Fibroblast of lung (primary cell): ENCODE measurements at regions not wholly inside any gene's neighbourhood (a gene's known extent, or its start where the extent isn't known, plus 50 kb on each side); places are given as distances from the start of the nearest gene placed in this dataset.

Experiments
- DNase-seq, 2 donors: peaks; one replicate each; pipeline versions ENCODE4 v3.0.0 to v3.0.0-alpha.2; 2010; ENCODE audit warnings: low read depth in 2 of 2
- H2AFZ ChIP-seq: 2 replicates; pipeline ENCODE4 v1.5.1; 2012; ENCODE audit warnings: low read length, control low read depth, inconsistent platforms
- H3K27ac ChIP-seq: 2 replicates; pipeline ENCODE4 v1.5.1; 2011; ENCODE audit warnings: low read length, control low read depth; ENCODE audit not compliant: insufficient read depth
- H3K27me3 ChIP-seq: 2 replicates; pipeline ENCODE4 v1.5.1; 2011; ENCODE audit warnings: mild to moderate bottlenecking, low read length; ENCODE audit not compliant: control insufficient read depth, insufficient read depth
- H3K36me3 ChIP-seq: 2 replicates; pipeline ENCODE4 v1.5.1; 2011; ENCODE audit warnings: low read length; ENCODE audit not compliant: control insufficient read depth, insufficient read depth
- H3K4me1 ChIP-seq: 2 replicates; pipeline ENCODE4 v1.5.1; 2011; ENCODE audit warnings: low read length; ENCODE audit not compliant: control insufficient read depth, insufficient read depth; ENCODE audit errors: extremely low read depth
- H3K4me2 ChIP-seq: 2 replicates; pipeline ENCODE4 v1.5.1; 2011; ENCODE audit warnings: low read length, control low read depth; ENCODE audit not compliant: insufficient read depth; ENCODE audit errors: extremely low read depth
- H3K4me3 ChIP-seq, 4 experiments: fragments of 200-600 bp in 1 of 4; sonication (generic) in 1 of 4; replicated peaks in 1 of 4; 2 replicates each; pipeline ENCODE4 v1.5.1; 2011 to 2016; ENCODE audit warnings: low read length in 4 of 4, low read depth in 3 of 4, mild to moderate bottlenecking in 3 of 4, control low read depth in 2 of 4, inconsistent platforms in 1 of 4, mixed read lengths in 1 of 4; ENCODE audit not compliant: insufficient read depth in 1 of 4; ENCODE audit errors: control extremely low read depth in 1 of 4
- H3K79me2 ChIP-seq: 2 replicates; pipeline ENCODE4 v1.5.1; 2012; ENCODE audit warnings: mild to moderate bottlenecking, low read length, inconsistent platforms; ENCODE audit not compliant: control insufficient read depth, insufficient read depth
- H3K9ac ChIP-seq: 2 replicates; pipeline ENCODE4 v1.5.1; 2011; ENCODE audit warnings: mild to moderate bottlenecking, low read length, control low read depth; ENCODE audit not compliant: insufficient read depth
- H3K9me3 ChIP-seq: 2 replicates; pipeline ENCODE4 v1.5.1; 2012; ENCODE audit warnings: low read depth, low read length; ENCODE audit not compliant: control insufficient read depth, insufficient read depth
- H4K20me1 ChIP-seq: 2 replicates; pipeline ENCODE4 v1.5.1; 2011; ENCODE audit warnings: low read length; ENCODE audit not compliant: control insufficient read depth, insufficient read depth; ENCODE audit errors: extremely low read depth
- EZH2 ChIP-seq: IDR thresholded peaks from 2 replicates; pipeline ENCODE4 v1.5.1; 2012; ENCODE audit warnings: low read length, control low read depth, mild to moderate bottlenecking; ENCODE audit errors: missing control alignments
- TF ChIP-seq, protein P1 (sequence below), 2 donors: IDR thresholded peaks in 1 of 2; conservative IDR thresholded peaks in 1 of 2; 1 replicate in 1 of 2; 2 replicates in 1 of 2; pipeline ENCODE4 v1.5.1; 2011 to 2012; ENCODE audit warnings: low read length in 2 of 2, control low read depth in 1 of 2, inconsistent platforms in 1 of 2, low read depth in 1 of 2, mild to moderate bottlenecking in 1 of 2

DNA sequence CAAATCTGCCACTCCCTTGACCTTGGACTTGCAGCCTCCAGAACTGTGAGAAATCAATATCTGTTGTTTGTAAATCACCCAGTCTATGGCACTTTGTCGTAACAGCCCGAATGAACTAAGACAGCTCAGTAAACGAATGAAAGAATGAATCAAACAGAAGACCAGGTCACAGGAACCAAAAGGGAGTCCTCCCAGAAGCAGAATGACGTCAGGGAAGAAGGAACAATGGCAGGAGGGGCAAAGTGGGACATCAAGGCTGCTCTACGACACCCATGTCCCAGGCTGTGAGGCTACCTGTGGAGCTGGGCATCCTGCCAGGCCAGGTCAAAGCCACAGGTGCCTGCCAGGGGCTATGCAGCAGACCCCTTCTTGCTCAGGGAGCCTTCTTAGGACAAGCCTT, 267.2 kb upstream of the PFKP start:
- H4K20me1 ChIP-seq = no peaks in the 10 kb centered on the region
- no peak for DNase-seq
- no peaks in the 10 kb centered on the region for H3K27me3 ChIP-seq
- H3K9ac ChIP-seq = no peak overlapping the region
- no peak for TF ChIP-seq EZH2
- TF ChIP-seq, protein P1, sequence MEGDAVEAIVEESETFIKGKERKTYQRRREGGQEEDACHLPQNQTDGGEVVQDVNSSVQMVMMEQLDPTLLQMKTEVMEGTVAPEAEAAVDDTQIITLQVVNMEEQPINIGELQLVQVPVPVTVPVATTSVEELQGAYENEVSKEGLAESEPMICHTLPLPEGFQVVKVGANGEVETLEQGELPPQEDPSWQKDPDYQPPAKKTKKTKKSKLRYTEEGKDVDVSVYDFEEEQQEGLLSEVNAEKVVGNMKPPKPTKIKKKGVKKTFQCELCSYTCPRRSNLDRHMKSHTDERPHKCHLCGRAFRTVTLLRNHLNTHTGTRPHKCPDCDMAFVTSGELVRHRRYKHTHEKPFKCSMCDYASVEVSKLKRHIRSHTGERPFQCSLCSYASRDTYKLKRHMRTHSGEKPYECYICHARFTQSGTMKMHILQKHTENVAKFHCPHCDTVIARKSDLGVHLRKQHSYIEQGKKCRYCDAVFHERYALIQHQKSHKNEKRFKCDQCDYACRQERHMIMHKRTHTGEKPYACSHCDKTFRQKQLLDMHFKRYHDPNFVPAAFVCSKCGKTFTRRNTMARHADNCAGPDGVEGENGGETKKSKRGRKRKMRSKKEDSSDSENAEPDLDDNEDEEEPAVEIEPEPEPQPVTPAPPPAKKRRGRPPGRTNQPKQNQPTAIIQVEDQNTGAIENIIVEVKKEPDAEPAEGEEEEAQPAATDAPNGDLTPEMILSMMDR (conservative IDR thresholded peaks at IDR 0.05 in 1 of 2, IDR thresholded peaks at IDR 0.05 in 1 of 2; ENCODE audit: low read depth in 1 of 2, low read length in 2 of 2) = no peak
- H3K27ac ChIP-seq = no peak overlapping the region
- H3K9me3 ChIP-seq = no peaks in the 10 kb centered on the region
- H3K79me2 ChIP-seq = no peaks in the 10 kb centered on the region
- H3K4me2 ChIP-seq = no peak overlapping the region
- H3K4me3 ChIP-seq = no peak overlapping the region
- no peaks in the 10 kb centered on the region for H3K4me1 ChIP-seq
- no peak overlapping the region for H2AFZ ChIP-seq
- H3K36me3 ChIP-seq = no peaks in the 10 kb centered on the region

DNA sequence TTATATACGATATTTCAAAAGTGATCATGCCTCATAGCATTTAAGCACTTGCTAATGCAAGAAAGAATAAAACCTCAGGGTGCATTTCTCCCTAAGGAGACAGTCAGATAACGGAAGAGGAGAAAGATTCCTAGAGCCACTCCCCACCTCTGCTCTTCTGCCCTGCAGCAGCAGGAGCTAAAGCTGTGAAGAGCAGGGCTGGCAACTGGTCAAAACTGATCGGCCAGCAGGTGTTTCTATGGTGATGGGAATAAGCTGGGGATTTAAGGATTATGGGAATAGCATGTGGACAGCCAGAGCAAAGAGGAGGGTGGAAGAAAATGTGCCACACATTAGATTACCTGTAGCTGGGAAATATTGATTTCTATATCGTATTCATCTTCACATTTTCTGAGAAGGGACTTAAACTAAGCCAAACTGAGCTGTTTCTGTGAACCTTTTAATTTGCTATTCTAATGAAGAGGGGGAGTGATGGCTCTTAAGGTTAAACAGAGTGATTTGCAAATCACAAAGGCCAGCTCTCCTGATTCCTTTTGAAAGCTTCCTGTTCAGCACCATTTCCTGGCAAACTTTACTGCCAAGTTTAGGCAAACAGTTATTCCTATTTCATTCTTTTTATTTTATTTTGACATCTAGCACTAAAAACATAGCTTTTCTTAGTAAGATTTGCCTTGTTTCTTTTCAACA, 268.9 kb upstream of the PFKP start:
- no peaks in the 10 kb centered on the region for H3K27me3 ChIP-seq
- H4K20me1 ChIP-seq = no peaks in the 10 kb centered on the region
- H3K27ac ChIP-seq = no peak overlapping the region
- no peak overlapping the region for H3K4me2 ChIP-seq
- H3K9me3 ChIP-seq = no peaks in the 10 kb centered on the region
- H3K9ac ChIP-seq = no peak overlapping the region
- H3K79me2 ChIP-seq = no peaks in the 10 kb centered on the region
- no peak overlapping the region for H3K4me3 ChIP-seq
- no peaks in the 10 kb centered on the region for H3K36me3 ChIP-seq
- DNase-seq = no peak
- no peaks in the 10 kb centered on the region for H3K4me1 ChIP-seq
- H2AFZ ChIP-seq = no peak overlapping the region
- TF ChIP-seq EZH2 = no peak
- TF ChIP-seq, protein P1 (conservative IDR thresholded peaks at IDR 0.05 in 1 of 2, IDR thresholded peaks at IDR 0.05 in 1 of 2; ENCODE audit: low read depth in 1 of 2, low read length in 2 of 2) = no peak

DNA sequence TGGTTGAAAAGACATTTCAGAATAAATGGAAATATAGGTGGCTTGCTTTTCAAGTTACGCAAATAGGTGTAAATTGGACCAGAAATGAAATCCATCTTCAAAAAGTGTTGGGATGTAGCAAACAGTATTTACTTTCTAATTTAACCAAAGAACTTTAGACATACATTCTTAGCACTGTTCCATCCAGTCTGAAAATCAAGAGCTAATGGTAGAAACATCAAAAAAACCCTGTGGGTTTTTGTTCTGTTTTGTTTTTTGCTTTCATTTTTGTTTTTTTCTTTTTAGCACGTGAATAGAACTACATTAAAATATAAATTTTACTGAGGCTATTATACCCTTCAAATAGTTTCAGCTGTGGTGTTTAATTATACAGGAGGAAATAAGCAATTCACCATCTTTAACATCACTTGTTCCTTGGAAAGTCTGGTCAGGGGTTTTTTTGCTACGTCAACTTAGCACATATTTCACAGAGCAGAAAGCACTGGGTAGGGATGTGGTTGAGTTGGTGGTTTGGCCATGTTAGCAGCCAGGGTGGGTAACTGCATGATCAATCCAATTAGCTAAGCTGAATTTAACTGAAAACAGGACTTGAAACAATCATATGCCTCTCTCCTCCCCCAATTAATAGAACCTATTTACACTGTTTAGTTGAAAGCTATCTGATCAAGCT, 275.4 kb upstream of the PFKP start:
- no peak for DNase-seq
- Histone ChIP-seq H3K79me2 (no peaks in the 10 kb centered on the region), H3K27me3 (no peaks in the 10 kb centered on the region), H2AFZ (no peak overlapping the region), H3K27ac (no peak overlapping the region), H3K4me1 (no peaks in the 10 kb centered on the region), H3K9me3 (no peaks in the 10 kb centered on the region), H4K20me1 (no peaks in the 10 kb centered on the region), H3K36me3 (no peaks in the 10 kb centered on the region), H3K9ac (no peak overlapping the region), H3K4me3 (no peak overlapping the region), H3K4me2 (no peak overlapping the region)
- TF ChIP-seq, protein P1 (conservative IDR thresholded peaks at IDR 0.05 in 1 of 2, IDR thresholded peaks at IDR 0.05 in 1 of 2; ENCODE audit: low read depth in 1 of 2, low read length in 2 of 2) = no peak
- no peak for TF ChIP-seq EZH2
